PC-9 (cell line): ENCODE measurements at regions not wholly inside any gene's neighbourhood (a gene's known extent, or its start where the extent isn't known, plus 50 kb on each side); places are given as distances from the start of the nearest gene placed in this dataset.

Experiments
- BruUV-seq: library from RNA; stranded (reverse); fragments of 400-500 nt; replicated peaks from 2 replicates; lab custom pipeline; 2021; lab: Mats Ljungman, UMichigan
- CTCF ChIA-PET: fragments of 300-600 bp; sonication (Branson Sonifier 250); formaldehyde crosslinking; loops from one replicate; lab custom pipeline; 2022; ENCODE audit warnings: antibody characterized with exemption; lab: Charles Lee
- POLR2A ChIA-PET: fragments of 300-600 bp; sonication (Branson Sonifier 250); formaldehyde crosslinking; loops from one replicate; lab custom pipeline; 2022; ENCODE audit warnings: antibody characterized with exemption; ENCODE audit not compliant: unreplicated experiment; lab: Charles Lee
- DNase-seq, 2 experiments: peaks; one replicate each; pipeline versions ENCODE4 v3.0.0 to v3.0.0-alpha.2; 2015 to 2022; ENCODE audit warnings: mixed read lengths in 1 of 2
- H2AFZ ChIP-seq: fragments of 200-600 bp; sonication (generic); 2 replicates; pipeline ENCODE4 v1.8.1; 2017; ENCODE audit warnings: antibody characterized with exemption
- H3F3A ChIP-seq: fragments of 200-600 bp; sonication (generic); 2 replicates; pipeline ENCODE4 v1.8.1; 2017; ENCODE audit warnings: antibody characterized with exemption, mild to moderate bottlenecking, low read depth; ENCODE audit not compliant: insufficient read depth
- H3K27ac ChIP-seq: fragments of 200-600 bp; sonication (generic); 2 replicates; pipeline ENCODE4 v1.6.1; 2016; ENCODE audit warnings: mixed run types
- H3K27me3 ChIP-seq: fragments of 200-600 bp; sonication (generic); 2 replicates; pipeline ENCODE4 v1.6.1; 2016; ENCODE audit warnings: low read depth, mixed run types; ENCODE audit not compliant: insufficient read depth
- H3K36me3 ChIP-seq: fragments of 200-600 bp; sonication (generic); 2 replicates; pipeline ENCODE4 v1.6.1; 2016; ENCODE audit warnings: low read depth, mixed run types
- H3K4me1 ChIP-seq: fragments of 200-600 bp; sonication (generic); replicated peaks from 2 replicates; pipeline ENCODE4 v1.6.1; 2016; ENCODE audit warnings: mixed run types; ENCODE audit not compliant: insufficient read depth
- H3K4me2 ChIP-seq: fragments of 200-600 bp; sonication (generic); 2 replicates; pipeline ENCODE4 v1.6.1; 2017; ENCODE audit warnings: mixed run types
- H3K4me3 ChIP-seq: fragments of 200-600 bp; sonication (generic); 2 replicates; pipeline ENCODE4 v1.6.1; 2016; ENCODE audit warnings: mixed run types
- H3K79me2 ChIP-seq: fragments of 200-600 bp; sonication (generic); 2 replicates; pipeline ENCODE4 v1.6.1; 2017; ENCODE audit warnings: low read depth, mixed run types
- H3K9me2 ChIP-seq: fragments of 200-600 bp; sonication (generic); 2 replicates; pipeline ENCODE4 v1.8.1; 2017; ENCODE audit warnings: mild to moderate bottlenecking; ENCODE audit not compliant: insufficient read depth
- H3K9me3 ChIP-seq: fragments of 200-600 bp; sonication (generic); 2 replicates; pipeline ENCODE4 v1.8.1; 2016; ENCODE audit warnings: low read depth; ENCODE audit not compliant: insufficient read depth
- H4K20me1 ChIP-seq: fragments of 200-600 bp; sonication (generic); 2 replicates; pipeline ENCODE4 v1.8.1; 2017; ENCODE audit not compliant: insufficient read depth
- EZH2 ChIP-seq: fragments of 200-600 bp; sonication (generic); IDR thresholded peaks from 2 replicates; pipeline ENCODE4 v1.8.0; 2017; ENCODE audit warnings: antibody characterized with exemption, low read depth
- intact Hi-C: fragments of 100-400 bp; cut with micrococcal nuclease; formaldehyde crosslinking; loops from one replicate; pipeline ENCODE4 v1.10.0; 2022; ENCODE audit not compliant: unreplicated experiment
- TF ChIP-seq, protein P1 (sequence below): fragments of 200-600 bp; sonication (generic); conservative IDR thresholded peaks from 2 replicates; pipeline ENCODE4 v1.6.1; 2017; ENCODE audit warnings: mixed run types, antibody characterized with exemption, mild to moderate bottlenecking, moderate library complexity

DNA sequence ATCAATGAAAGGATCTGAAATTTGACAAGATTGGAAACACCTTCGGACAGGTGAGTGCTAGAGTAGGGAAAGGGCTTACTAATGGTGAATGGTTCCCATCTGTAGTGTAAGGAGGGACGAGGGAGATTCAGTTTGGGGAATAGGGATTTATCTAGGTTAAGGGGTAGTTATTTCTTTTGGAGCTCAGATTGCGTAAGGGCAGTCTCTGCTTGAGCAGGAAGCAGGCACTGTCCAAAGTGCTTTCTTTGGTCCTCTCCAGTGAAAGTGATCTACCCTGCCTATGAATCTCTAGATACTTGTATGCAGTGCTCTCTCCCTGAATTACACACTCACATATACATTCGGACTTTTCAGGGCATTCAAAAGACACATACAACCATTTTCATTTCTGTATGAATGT, 272.9 kb upstream of the FIGN start:
- Histone ChIP-seq H3K9me2 (no peaks in the 10 kb centered on the region), H4K20me1 (no peaks in the 10 kb centered on the region), H3K27me3 (no peaks in the 10 kb centered on the region), H3K27ac (no peak overlapping the region), H3F3A (no peaks in the 10 kb centered on the region), H3K4me3 (no peak overlapping the region), H3K79me2 (no peaks in the 10 kb centered on the region), H3K36me3 (no peaks in the 10 kb centered on the region), H3K4me1 (no peaks in the 10 kb centered on the region), H3K9me3 (no peaks in the 10 kb centered on the region), H2AFZ (no peak overlapping the region), H3K4me2 (no peak overlapping the region)
- no peak for DNase-seq
- ChIA-PET CTCF (no interaction called here), POLR2A (no interaction called here)
- no TSS peak for BruUV-seq
- TF ChIP-seq, protein P1, sequence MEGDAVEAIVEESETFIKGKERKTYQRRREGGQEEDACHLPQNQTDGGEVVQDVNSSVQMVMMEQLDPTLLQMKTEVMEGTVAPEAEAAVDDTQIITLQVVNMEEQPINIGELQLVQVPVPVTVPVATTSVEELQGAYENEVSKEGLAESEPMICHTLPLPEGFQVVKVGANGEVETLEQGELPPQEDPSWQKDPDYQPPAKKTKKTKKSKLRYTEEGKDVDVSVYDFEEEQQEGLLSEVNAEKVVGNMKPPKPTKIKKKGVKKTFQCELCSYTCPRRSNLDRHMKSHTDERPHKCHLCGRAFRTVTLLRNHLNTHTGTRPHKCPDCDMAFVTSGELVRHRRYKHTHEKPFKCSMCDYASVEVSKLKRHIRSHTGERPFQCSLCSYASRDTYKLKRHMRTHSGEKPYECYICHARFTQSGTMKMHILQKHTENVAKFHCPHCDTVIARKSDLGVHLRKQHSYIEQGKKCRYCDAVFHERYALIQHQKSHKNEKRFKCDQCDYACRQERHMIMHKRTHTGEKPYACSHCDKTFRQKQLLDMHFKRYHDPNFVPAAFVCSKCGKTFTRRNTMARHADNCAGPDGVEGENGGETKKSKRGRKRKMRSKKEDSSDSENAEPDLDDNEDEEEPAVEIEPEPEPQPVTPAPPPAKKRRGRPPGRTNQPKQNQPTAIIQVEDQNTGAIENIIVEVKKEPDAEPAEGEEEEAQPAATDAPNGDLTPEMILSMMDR: no peak
- no peak for TF ChIP-seq EZH2
- intact Hi-C loops: no loop called here

DNA sequence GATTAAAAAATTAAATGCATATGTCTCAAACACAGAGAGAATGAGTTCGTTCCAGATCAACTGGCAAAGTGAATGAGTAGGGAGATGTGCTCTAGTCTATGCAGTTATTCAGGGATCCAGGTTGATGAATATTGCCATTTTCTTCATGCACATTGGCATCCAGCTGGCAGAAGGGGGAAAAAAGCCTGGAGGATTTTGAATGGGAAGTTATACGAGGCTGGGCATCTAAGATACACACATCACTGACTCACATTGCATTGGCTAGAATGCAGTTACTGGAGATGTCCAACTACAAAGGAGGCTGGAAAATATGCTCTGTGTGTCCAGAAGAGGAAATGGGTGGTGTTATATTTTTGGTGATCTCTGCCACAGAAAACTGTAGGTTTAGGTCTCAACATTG, 270.9 kb upstream of the FIGN start:
- POLR2A ChIA-PET: no interaction called here
- H3F3A ChIP-seq: no peaks in the 10 kb centered on the region
- no peak overlapping the region for H2AFZ ChIP-seq
- no TSS peak for BruUV-seq
- no peak for TF ChIP-seq EZH2
- TF ChIP-seq, protein P1: no peak
- no peak overlapping the region for H3K4me2 ChIP-seq
- no peak overlapping the region for H3K4me3 ChIP-seq
- no peaks in the 10 kb centered on the region for H3K9me3 ChIP-seq
- no peaks in the 10 kb centered on the region for H3K36me3 ChIP-seq
- H3K9me2 ChIP-seq: no peaks in the 10 kb centered on the region
- H3K79me2 ChIP-seq: no peaks in the 10 kb centered on the region
- DNase-seq: no peak
- no peaks in the 10 kb centered on the region for H4K20me1 ChIP-seq
- H3K27me3 ChIP-seq: no peaks in the 10 kb centered on the region
- CTCF ChIA-PET: no interaction called here
- H3K27ac ChIP-seq: no peak overlapping the region
- H3K4me1 ChIP-seq: no peaks in the 10 kb centered on the region
- intact Hi-C loops: no loop called here

DNA sequence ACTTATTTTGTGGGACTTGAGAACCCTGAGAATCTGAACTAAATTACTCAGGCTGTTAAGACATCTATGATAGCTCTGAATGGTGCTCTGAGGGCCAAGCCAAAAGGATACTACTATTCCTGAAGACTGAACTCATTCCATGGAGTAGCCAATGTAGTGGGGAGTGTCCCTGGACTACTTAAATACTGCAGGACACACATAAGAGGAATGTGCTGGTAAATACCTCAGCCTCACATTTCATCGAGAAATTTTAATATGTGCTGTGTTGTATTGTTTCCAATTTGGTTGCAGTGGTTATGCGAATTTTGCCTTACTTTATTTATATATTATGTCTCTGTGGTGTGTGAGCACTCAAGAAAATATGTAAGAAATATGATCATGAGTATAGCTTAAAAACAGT, 264.4 kb upstream of the FIGN start:
- POLR2A ChIA-PET: no interaction called here
- Histone ChIP-seq H3K4me3 (no peak overlapping the region), H3K4me1 (no peaks in the 10 kb centered on the region), H3K36me3 (no peaks in the 10 kb centered on the region), H2AFZ (no peak overlapping the region), H3K4me2 (no peak overlapping the region), H3K79me2 (no peaks in the 10 kb centered on the region), H3K27ac (no peak overlapping the region), H3F3A (no peaks in the 10 kb centered on the region), H3K9me3 (no peaks in the 10 kb centered on the region), H3K9me2 (no peaks in the 10 kb centered on the region), H4K20me1 (no peaks in the 10 kb centered on the region), H3K27me3 (no peaks in the 10 kb centered on the region)
- no TSS peak for BruUV-seq
- intact Hi-C loops: no loop called here
- DNase-seq: no peak
- CTCF ChIA-PET: no interaction called here
- TF ChIP-seq EZH2: no peak

DNA sequence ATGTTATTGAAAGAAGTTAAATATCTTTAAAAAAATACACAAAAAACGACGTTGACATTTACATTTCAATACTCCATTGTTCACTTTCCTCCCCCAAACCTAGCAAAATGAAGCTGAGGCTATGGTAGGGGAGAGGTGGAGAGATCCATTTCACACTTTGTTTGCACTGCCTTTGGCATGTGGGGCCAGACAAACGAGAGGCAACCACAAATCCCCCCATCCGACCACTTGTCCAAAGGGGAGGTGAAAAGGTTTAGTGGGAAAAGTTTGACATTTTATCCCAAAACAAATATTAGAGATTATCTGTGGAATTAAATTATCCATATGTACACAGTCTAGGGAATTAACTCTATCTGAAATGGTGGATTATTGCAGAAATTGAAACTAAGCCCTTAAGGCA, 261.7 kb upstream of the FIGN start:
- H3K9me3 ChIP-seq: no peaks in the 10 kb centered on the region
- no peak overlapping the region for H3K27ac ChIP-seq
- intact Hi-C loops: no loop called here
- POLR2A ChIA-PET: no interaction called here
- CTCF ChIA-PET: no interaction called here
- no peak overlapping the region for H3K4me3 ChIP-seq
- H3K36me3 ChIP-seq: no peaks in the 10 kb centered on the region
- H3F3A ChIP-seq: no peaks in the 10 kb centered on the region
- no peak overlapping the region for H3K4me2 ChIP-seq
- no peak for DNase-seq
- no peak for TF ChIP-seq EZH2
- TF ChIP-seq, protein P1: no peak
- no peaks in the 10 kb centered on the region for H3K4me1 ChIP-seq
- no TSS peak for BruUV-seq
- H3K9me2 ChIP-seq: no peaks in the 10 kb centered on the region
- H2AFZ ChIP-seq: no peak overlapping the region
- no peaks in the 10 kb centered on the region for H3K27me3 ChIP-seq
- H4K20me1 ChIP-seq: no peaks in the 10 kb centered on the region
- H3K79me2 ChIP-seq: no peaks in the 10 kb centered on the region
